ENCODE measurements at regions not wholly inside any gene's neighbourhood (a gene's known extent, or its start where the extent isn't known, plus 50 kb on each side); places are given as distances from the start of the nearest gene placed in this dataset.

DNA sequence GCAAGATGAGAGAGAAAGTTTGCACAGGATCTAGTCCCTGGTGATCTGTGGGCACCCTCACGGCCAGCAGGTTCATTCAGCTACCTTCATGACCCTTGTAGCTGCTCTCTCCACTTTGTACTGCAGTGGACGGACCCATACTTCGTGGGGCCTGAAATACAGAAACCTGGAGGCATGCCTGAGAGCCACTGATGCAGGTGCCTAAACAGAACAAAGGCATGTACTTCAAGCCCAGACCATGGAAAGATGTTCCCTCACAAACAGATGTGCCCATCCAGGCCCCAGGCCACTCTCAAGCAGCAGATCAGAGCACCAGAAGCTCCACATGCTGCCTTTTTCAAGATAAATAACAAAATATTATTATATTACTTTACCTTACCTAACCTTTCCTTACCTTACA, 1629.0 kb downstream of the ARAP2 start:
- Histone ChIP-seq H2AFZ (ENCODE audit: low read length) (no peak overlapping the region), H3K4me1 (ENCODE audit: insufficient read depth, low read length, poor library complexity, severe bottlenecking) (no peaks in the 10 kb centered on the region), H3K9me2 (ENCODE audit: insufficient read depth, low read length) (no peaks in the 10 kb centered on the region), H3K27ac (ENCODE audit: low read depth, low read length, poor library complexity, severe bottlenecking) (no peak overlapping the region), H3K4me2 (ENCODE audit: low read length) (no peak overlapping the region), H3K9me3 (ENCODE audit: low read length) (no peaks in the 10 kb centered on the region), H4K20me1 (ENCODE audit: insufficient read depth, low read length) (no peaks in the 10 kb centered on the region), H3K4me3 (ENCODE audit: low read depth, low read length, poor library complexity, severe bottlenecking) (no peak overlapping the region), H3K36me3 (ENCODE audit: insufficient read depth, low read length) (no peaks in the 10 kb centered on the region), H3K79me2 (ENCODE audit: insufficient read depth, low read depth, low read length) (no peaks in the 10 kb centered on the region)
- TF ChIP-seq EZH2phosphoT487 (IDR thresholded peaks at IDR 0.05; ENCODE audit: borderline replicate concordance, low read depth, low read length) (no peak), CTCF (conservative IDR thresholded peaks at IDR 0.05; ENCODE audit: low read length) (no peak)
- no peak for DNase-seq (ENCODE audit: low spot score)
- no TSS peak for BruUV-seq (replicated peaks)
- intact Hi-C loops (cut with micrococcal nuclease; ENCODE audit: unreplicated experiment), result no loop called here
- POLR2A ChIA-PET, result no interaction called here
- CTCF ChIA-PET (ENCODE audit: unreplicated experiment), result no interaction called here

- H4K20me1 ChIP-seq (ENCODE audit: insufficient read depth, low read length), result no peaks in the 10 kb centered on the region
- DNase-seq (ENCODE audit: low spot score), result no peak
- BruUV-seq (replicated peaks), result no TSS peak
- ChIA-PET CTCF (ENCODE audit: unreplicated experiment) (interaction anchor here (0.5 kb wide), 1 partner anchor 13 kb away, joined by 4 read pairs; no protein-coding TSS in a partner anchor), POLR2A (no interaction called here)
- no peak for TF ChIP-seq CTCF (conservative IDR thresholded peaks at IDR 0.05; ENCODE audit: low read length)
- TF ChIP-seq EZH2phosphoT487 (IDR thresholded peaks at IDR 0.05; ENCODE audit: borderline replicate concordance, low read depth, low read length), result no peak
- intact Hi-C loops (cut with micrococcal nuclease; ENCODE audit: unreplicated experiment), result no loop called here
- H2AFZ ChIP-seq (ENCODE audit: low read length), result no peak overlapping the region
- H3K9me2 ChIP-seq (ENCODE audit: insufficient read depth, low read length), result no peaks in the 10 kb centered on the region
- no peaks in the 10 kb centered on the region for H3K9me3 ChIP-seq (ENCODE audit: low read length)
- no peak overlapping the region for H3K4me2 ChIP-seq (ENCODE audit: low read length)
- no peaks in the 10 kb centered on the region for H3K4me1 ChIP-seq (ENCODE audit: insufficient read depth, low read length, poor library complexity, severe bottlenecking)
- no peaks in the 10 kb centered on the region for H3K79me2 ChIP-seq (ENCODE audit: insufficient read depth, low read depth, low read length)
- no peak overlapping the region for H3K27ac ChIP-seq (ENCODE audit: low read depth, low read length, poor library complexity, severe bottlenecking)
- H3K4me3 ChIP-seq (ENCODE audit: low read depth, low read length, poor library complexity, severe bottlenecking), result no peak overlapping the region
- H3K36me3 ChIP-seq (ENCODE audit: insufficient read depth, low read length), result no peaks in the 10 kb centered on the region
These were observed 1624.7 kb downstream of the ARAP2 start for GRCh38 chr4:34619531-34620162.

- Histone ChIP-seq H3K4me1 (ENCODE audit: insufficient read depth, low read length, poor library complexity, severe bottlenecking) (no peaks in the 10 kb centered on the region), H4K20me1 (ENCODE audit: insufficient read depth, low read length) (no peaks in the 10 kb centered on the region), H3K36me3 (ENCODE audit: insufficient read depth, low read length) (no peaks in the 10 kb centered on the region), H3K79me2 (ENCODE audit: insufficient read depth, low read depth, low read length) (no peaks in the 10 kb centered on the region), H3K9me2 (ENCODE audit: insufficient read depth, low read length) (no peaks in the 10 kb centered on the region), H3K4me2 (ENCODE audit: low read length) (no peak overlapping the region), H3K9me3 (ENCODE audit: low read length) (no peaks in the 10 kb centered on the region), H3K27ac (ENCODE audit: low read depth, low read length, poor library complexity, severe bottlenecking) (no peak overlapping the region), H2AFZ (ENCODE audit: low read length) (no peak overlapping the region), H3K4me3 (ENCODE audit: low read depth, low read length, poor library complexity, severe bottlenecking) (no peak overlapping the region)
- no peak for TF ChIP-seq EZH2phosphoT487 (IDR thresholded peaks at IDR 0.05; ENCODE audit: borderline replicate concordance, low read depth, low read length)
- DNase-seq (ENCODE audit: low spot score), result no peak
- intact Hi-C loops (cut with micrococcal nuclease; ENCODE audit: unreplicated experiment), result no loop called here
- ChIA-PET POLR2A (no interaction called here), CTCF (ENCODE audit: unreplicated experiment) (no interaction called here)
- BruUV-seq (replicated peaks), result no TSS peak
These were observed 1615.8 kb downstream of the ARAP2 start for GRCh38 chr4:34628471-34628870.
